IMR-90 (cell line): ENCODE measurements at regions not wholly inside any gene's neighbourhood (a gene's known extent, or its start where the extent isn't known, plus 50 kb on each side); places are given as distances from the start of the nearest gene placed in this dataset.

Experiments used
- ATAC-seq: fragments of 200-7000 bp; cut with Tn5 transposase; 2 replicates; pipeline ENCODE4 v1.9.1; 2020; ENCODE audit warnings: low read depth, mild to moderate bottlenecking, moderate library complexity
- BruUV-seq: library from RNA; stranded (reverse); fragments of 400-500 nt; replicated peaks from 2 replicates; lab custom pipeline; 2021; lab: Mats Ljungman, UMichigan
- CTCF ChIA-PET: fragments of 300-600 bp; formaldehyde crosslinking; extraction: SDS; loops from one replicate; lab custom pipeline; 2021; ENCODE audit warnings: antibody characterized with exemption; lab: Yijun Ruan, JAX
- POLR2A ChIA-PET: fragments of 300-600 bp; sonication (Branson Sonifier 250); formaldehyde crosslinking; loops from one replicate; lab custom pipeline; 2022; ENCODE audit warnings: antibody characterized with exemption; ENCODE audit not compliant: unreplicated experiment; lab: Charles Lee
- DNase-seq: peaks from one replicate; pipeline ENCODE4 v3.0.0; 2013
- H2AFZ ChIP-seq: replicated peaks from 2 replicates; pipeline ENCODE3; 2013; ENCODE audit warnings: low read length, mild to moderate bottlenecking; ENCODE audit not compliant: poor library complexity
- H2AK5ac ChIP-seq: 2 replicates; pipeline ENCODE4 v1.6.1; 2013; ENCODE audit warnings: low read depth, low read length, inconsistent platforms
- H2AK9ac ChIP-seq: replicated peaks from 2 replicates; pipeline ENCODE3; 2013; ENCODE audit warnings: mild to moderate bottlenecking, low read depth, low read length, moderate library complexity; ENCODE audit not compliant: poor library complexity
- H2BK120ac ChIP-seq: 2 replicates; pipeline ENCODE4 v1.6.1; 2013; ENCODE audit warnings: low read depth, low read length, inconsistent platforms
- H2BK15ac ChIP-seq: 3 replicates; pipeline ENCODE4 v1.6.1; 2013; ENCODE audit warnings: low read depth, low read length, inconsistent platforms
- H2BK20ac ChIP-seq: 2 replicates; pipeline ENCODE4 v1.6.1; 2013; ENCODE audit warnings: low read depth, mild to moderate bottlenecking, inconsistent platforms, low read length, moderate library complexity
- H2BK5ac ChIP-seq: 2 replicates; pipeline ENCODE4 v1.6.1; 2013; ENCODE audit warnings: mild to moderate bottlenecking, low read depth, low read length, inconsistent platforms; ENCODE audit not compliant: poor library complexity, severe bottlenecking
- H3K14ac ChIP-seq: replicated peaks from 2 replicates; pipeline ENCODE4 v1.6.1; 2013; ENCODE audit warnings: low read depth, low read length, inconsistent platforms
- H3K18ac ChIP-seq: 2 replicates; pipeline ENCODE4 v1.6.1; 2013; ENCODE audit warnings: low read depth, low read length, control low read depth
- H3K23ac ChIP-seq: 2 replicates; pipeline ENCODE4 v1.6.1; 2013; ENCODE audit warnings: low read depth, low read length, inconsistent platforms
- H3K27ac ChIP-seq: 2 replicates; pipeline ENCODE4 v1.5.1; 2013; ENCODE audit warnings: mild to moderate bottlenecking, control low read depth, low read length; ENCODE audit not compliant: insufficient read depth
- H3K27me3 ChIP-seq: 2 replicates; pipeline ENCODE4 v1.6.1; 2013; ENCODE audit warnings: low read length; ENCODE audit not compliant: control insufficient read depth, insufficient read depth
- H3K36me3 ChIP-seq: 2 replicates; pipeline ENCODE4 v1.6.1; 2013; ENCODE audit warnings: low read length, mixed read lengths; ENCODE audit not compliant: control insufficient read depth, insufficient read depth
- H3K4ac ChIP-seq: 2 replicates; pipeline ENCODE4 v1.6.1; 2013; ENCODE audit warnings: low read depth, low read length, inconsistent platforms
- H3K4me1 ChIP-seq: 2 replicates; pipeline ENCODE4 v1.6.1; 2013; ENCODE audit warnings: low read length, mixed read lengths; ENCODE audit not compliant: control insufficient read depth, insufficient read depth
- H3K4me2 ChIP-seq: 2 replicates; pipeline ENCODE4 v1.6.1; 2013; ENCODE audit warnings: low read depth, mild to moderate bottlenecking, control low read depth, low read length, moderate library complexity
- H3K4me3 ChIP-seq: 2 replicates; pipeline ENCODE4 v1.5.1; 2013; ENCODE audit warnings: low read depth, mild to moderate bottlenecking, control low read depth, low read length, moderate library complexity; ENCODE audit not compliant: insufficient read depth
- H3K56ac ChIP-seq: 2 replicates; pipeline ENCODE4 v1.6.1; 2013; ENCODE audit warnings: low read length, inconsistent platforms; ENCODE audit not compliant: insufficient read depth; ENCODE audit errors: extremely low read depth
- H3K79me1 ChIP-seq, 2 experiments: 2 replicates each; pipeline ENCODE4 v1.6.1; 2013; ENCODE audit warnings: low read length in 2 of 2, inconsistent platforms in 1 of 2, low read depth in 1 of 2
- H3K9ac ChIP-seq: 2 replicates; pipeline ENCODE4 v1.6.1; 2013; ENCODE audit warnings: low read depth, low read length, control low read depth
- H3K9me1 ChIP-seq: 2 replicates; pipeline ENCODE4 v1.6.1; 2013; ENCODE audit warnings: low read length, inconsistent platforms; ENCODE audit not compliant: insufficient read depth
- H3K9me3 ChIP-seq: 2 replicates; pipeline ENCODE4 v1.6.1; 2013; ENCODE audit warnings: low read length; ENCODE audit not compliant: control insufficient read depth, insufficient read depth
- H4K20me1 ChIP-seq: 2 replicates; pipeline ENCODE4 v1.6.1; 2013; ENCODE audit warnings: low read length, inconsistent platforms; ENCODE audit not compliant: insufficient read depth
- H4K5ac ChIP-seq: 2 replicates; pipeline ENCODE4 v1.6.1; 2013; ENCODE audit warnings: mild to moderate bottlenecking, low read depth, low read length, control low read depth
- H4K8ac ChIP-seq, 2 experiments: 2 replicates each; pipeline ENCODE4 v1.6.1; 2013; ENCODE audit warnings: low read depth in 2 of 2, low read length in 2 of 2, control low read depth in 1 of 2, inconsistent platforms in 1 of 2
- H4K91ac ChIP-seq: 2 replicates; pipeline ENCODE4 v1.6.1; 2013; ENCODE audit warnings: low read depth, low read length, inconsistent platforms; ENCODE audit not compliant: insufficient read depth
- CEBPB ChIP-seq: IDR thresholded peaks from 2 replicates; pipeline ENCODE4 v1.6.1; 2012; ENCODE audit warnings: low read depth, low read length, improper control_type of control experiment
- CHD1 ChIP-seq: IDR thresholded peaks from 2 replicates; pipeline ENCODE4 v1.6.1; 2012; ENCODE audit warnings: low read depth, low read length, improper control_type of control experiment
- CTCF ChIP-seq: conservative IDR thresholded peaks from 2 replicates; pipeline ENCODE4 v1.5.1; 2012; ENCODE audit warnings: mild to moderate bottlenecking, low read depth, low read length, improper control_type of control experiment
- ELK1 ChIP-seq: fragments of 150-350 bp; IDR thresholded peaks from 2 replicates; pipeline ENCODE4 v1.6.1; 2016; ENCODE audit warnings: low read depth, mild to moderate bottlenecking, low read length, moderate library complexity, borderline replicate concordance
- MAFK ChIP-seq: IDR thresholded peaks from 2 replicates; pipeline ENCODE4 v1.6.1; 2012; ENCODE audit warnings: low read depth, low read length, improper control_type of control experiment
- MAZ ChIP-seq: IDR thresholded peaks from 2 replicates; pipeline ENCODE4 v1.6.1; 2012; ENCODE audit warnings: low read depth, mild to moderate bottlenecking, low read length, improper control_type of control experiment, moderate library complexity, borderline replicate concordance
- NFE2L2 ChIP-seq: fragments of 150-350 bp; IDR thresholded peaks from 2 replicates; pipeline ENCODE4 v1.6.1; 2016; ENCODE audit warnings: low read depth, mild to moderate bottlenecking, low read length
- POLR2A ChIP-seq: IDR thresholded peaks from 2 replicates; pipeline ENCODE4 v1.6.1; 2012; ENCODE audit warnings: mild to moderate bottlenecking, low read depth, low read length
- RCOR1 ChIP-seq: IDR thresholded peaks from 2 replicates; pipeline ENCODE4 v1.6.1; 2012; ENCODE audit warnings: mild to moderate bottlenecking, low read length, improper control_type of control experiment; ENCODE audit not compliant: insufficient replicate concordance
- RFX5 ChIP-seq: IDR thresholded peaks from 2 replicates; pipeline ENCODE4 v1.8.0; 2012; ENCODE audit warnings: low read depth, mild to moderate bottlenecking, low read length, moderate library complexity
- SMC3 ChIP-seq: fragments of 150-350 bp; IDR thresholded peaks from 2 replicates; pipeline ENCODE4 v1.6.1; 2016; ENCODE audit warnings: low read depth, mild to moderate bottlenecking, antibody characterized with exemption, low read length, moderate library complexity
- USF2 ChIP-seq: fragments of 150-350 bp; IDR thresholded peaks from 2 replicates; pipeline ENCODE4 v1.6.1; 2017; ENCODE audit warnings: mild to moderate bottlenecking, antibody characterized with exemption, low read length, low read depth
- WGBS, 2 experiments: methylation state at CpG; one replicate each; pipeline versions ENCODE4 v1.1.5 to v1.1.7; 2013; ENCODE audit warnings: missing lambda C conversion rate in 2 of 2; ENCODE audit not compliant: insufficient read length in 1 of 2; ENCODE audit errors: extremely low coverage in 2 of 2; 5-methylcytosine and 5-hydroxymethylcytosine counted together
- dilution Hi-C: fragments of 300-500 bp; cut with HindIII; formaldehyde crosslinking; loops from one replicate; pipeline ENCODE4 v1.14.3; 2018; ENCODE audit warnings: low sequenced_read_pairs; ENCODE audit not compliant: unreplicated experiment
- in situ Hi-C: fragments of 300-500 bp; cut with MboI; formaldehyde crosslinking; loops from 3 replicates; pipeline ENCODE4 v1.14.3; 2019; ENCODE audit warnings: low sequenced_read_pairs, inconsistent platforms, mixed read lengths
- intact Hi-C: fragments of 100-400 bp; cut with micrococcal nuclease; formaldehyde crosslinking; loops from 2 replicates; pipeline ENCODE4 v1.10.0; 2022

GRCh38 chr9:36759141-36759540 lies 186.4 kb downstream of the MELK start:
- no peak overlapping the region for H2AK9ac ChIP-seq
- no peak overlapping the region for H3K4me2 ChIP-seq
- H2BK5ac ChIP-seq, result no peak overlapping the region
- H2BK120ac ChIP-seq, result no peak overlapping the region
- no peaks in the 10 kb centered on the region; the same call in 1 of the 2 replicates for H4K20me1 ChIP-seq
- no peaks in the 10 kb centered on the region for H3K36me3 ChIP-seq
- H3K4me1 ChIP-seq, result no peaks in the 10 kb centered on the region
- H3K4me3 ChIP-seq, result no peak overlapping the region
- no peaks in the 10 kb centered on the region; the same call in 1 of the 2 replicates for H3K9me3 ChIP-seq
- in situ Hi-C loops, result no loop called here
- H3K27ac ChIP-seq, result no peak overlapping the region
- no peak overlapping the region for H2BK20ac ChIP-seq
- dilution Hi-C loops, result no loop called here
- no peak for TF ChIP-seq USF2
- TF ChIP-seq CTCF, result no peak
- no peak for TF ChIP-seq ELK1
- TF ChIP-seq RCOR1, result no peak
- no peak for TF ChIP-seq CHD1
- no peak for TF ChIP-seq SMC3
- no peak for TF ChIP-seq RFX5
- TF ChIP-seq NFE2L2, result no peak
- TF ChIP-seq CEBPB, result no peak
- TF ChIP-seq MAZ, result no peak
- no peak for TF ChIP-seq POLR2A
- TF ChIP-seq MAFK, result no peak
- no peak for ATAC-seq
- no peak overlapping the region for H3K23ac ChIP-seq
- no peak overlapping the region for H2AK5ac ChIP-seq
- no peak overlapping the region for H3K14ac ChIP-seq
- no peak overlapping the region for H4K91ac ChIP-seq
- intact Hi-C loops, result no loop called here
- no peak overlapping the region for H3K4ac ChIP-seq
- H4K8ac ChIP-seq, result no peak overlapping the region
- H2BK15ac ChIP-seq, result no peak overlapping the region
- ChIA-PET CTCF (no interaction called here), POLR2A (no interaction called here)
- no peak overlapping the region for H3K9ac ChIP-seq
- H3K18ac ChIP-seq, result no peak overlapping the region
- DNase-seq, result no peak
- no peak overlapping the region for H3K56ac ChIP-seq
- BruUV-seq, result no TSS peak
- H3K9me1 ChIP-seq, result peaks cover 5% of the 10 kb centered on the region
- no CpG with 5 or more reads among the region's 4 CpGs for WGBS, 2 experiments
- no peaks in the 10 kb centered on the region for H3K79me1 ChIP-seq
- no peak overlapping the region for H4K5ac ChIP-seq
- H2AFZ ChIP-seq, result no peak overlapping the region
- H3K27me3 ChIP-seq, result peaks cover 23% of the 10 kb centered on the region
